ENCODE measurements at regions not wholly inside any gene's neighbourhood (a gene's known extent, or its start where the extent isn't known, plus 50 kb on each side); places are given as distances from the start of the nearest gene placed in this dataset.

DNA sequence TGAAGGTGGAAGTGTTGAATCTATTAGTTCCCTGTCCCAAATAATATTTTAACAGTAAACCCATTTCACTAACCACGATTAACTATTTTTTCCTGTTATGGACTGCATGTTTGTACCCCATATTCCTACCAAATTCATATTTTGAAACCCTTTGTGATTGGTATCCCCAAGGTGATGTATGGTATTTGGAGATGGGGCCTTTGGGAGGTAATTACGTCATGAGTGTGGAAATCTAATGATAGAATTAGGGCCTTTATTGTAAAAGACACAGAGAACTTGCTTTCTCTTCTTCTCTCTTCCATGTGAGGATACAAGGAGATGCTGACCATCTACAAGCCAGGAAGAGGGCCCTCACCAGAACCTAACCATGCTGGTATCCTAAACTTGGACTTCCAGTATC is 744.7 kb downstream of the DTWD2 start:
- no peak overlapping the region for H3K4me3 ChIP-seq
- WGBS, 10 experiments = 0 to 88% (median 80%) methylated on average over 1 to 2 of the region's 2 CpGs; no CpG with 5 or more reads in 2 of the 10 experiments
- no peak for ATAC-seq (replicated peaks in 6 of 8)
- H3K27ac ChIP-seq = no peak overlapping the region
- H3K4me1 ChIP-seq (replicated peaks in 1 of 2) = no peaks in the 10 kb centered on the region
- in situ Hi-C loops (cut with MboI; ENCODE audit: low pct_unique_long_range_greater_than_20kb in 2 of 9, low sequenced_read_pairs in 9 of 9, unreplicated experiment in 9 of 9) = no loop called here

DNA sequence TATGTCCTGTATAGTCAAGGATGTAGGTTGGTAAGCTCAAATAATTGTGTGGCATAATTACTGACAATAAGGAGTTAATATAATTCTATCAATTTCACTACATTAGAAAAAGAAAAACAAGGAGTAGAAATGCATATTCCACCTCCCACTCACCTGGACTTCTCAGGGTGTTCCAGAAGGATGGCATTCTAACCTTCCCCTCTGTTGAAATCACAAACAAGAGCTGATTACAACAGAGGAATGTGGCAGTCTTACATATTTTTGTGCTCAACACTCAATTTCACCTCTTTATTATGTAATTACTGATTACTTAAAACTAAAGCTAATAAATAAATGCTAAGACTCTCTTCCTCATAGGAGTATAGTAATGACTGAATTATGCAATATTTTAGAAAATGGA is 745.3 kb downstream of the DTWD2 start:
- no peak for ATAC-seq (replicated peaks in 6 of 8)
- Histone ChIP-seq H3K4me3 (no peak overlapping the region), H3K4me1 (replicated peaks in 1 of 2) (no peaks in the 10 kb centered on the region), H3K27ac (no peak overlapping the region)
- in situ Hi-C loops (cut with MboI; ENCODE audit: low pct_unique_long_range_greater_than_20kb in 2 of 9, low sequenced_read_pairs in 9 of 9, unreplicated experiment in 9 of 9) = no loop called here

DNA sequence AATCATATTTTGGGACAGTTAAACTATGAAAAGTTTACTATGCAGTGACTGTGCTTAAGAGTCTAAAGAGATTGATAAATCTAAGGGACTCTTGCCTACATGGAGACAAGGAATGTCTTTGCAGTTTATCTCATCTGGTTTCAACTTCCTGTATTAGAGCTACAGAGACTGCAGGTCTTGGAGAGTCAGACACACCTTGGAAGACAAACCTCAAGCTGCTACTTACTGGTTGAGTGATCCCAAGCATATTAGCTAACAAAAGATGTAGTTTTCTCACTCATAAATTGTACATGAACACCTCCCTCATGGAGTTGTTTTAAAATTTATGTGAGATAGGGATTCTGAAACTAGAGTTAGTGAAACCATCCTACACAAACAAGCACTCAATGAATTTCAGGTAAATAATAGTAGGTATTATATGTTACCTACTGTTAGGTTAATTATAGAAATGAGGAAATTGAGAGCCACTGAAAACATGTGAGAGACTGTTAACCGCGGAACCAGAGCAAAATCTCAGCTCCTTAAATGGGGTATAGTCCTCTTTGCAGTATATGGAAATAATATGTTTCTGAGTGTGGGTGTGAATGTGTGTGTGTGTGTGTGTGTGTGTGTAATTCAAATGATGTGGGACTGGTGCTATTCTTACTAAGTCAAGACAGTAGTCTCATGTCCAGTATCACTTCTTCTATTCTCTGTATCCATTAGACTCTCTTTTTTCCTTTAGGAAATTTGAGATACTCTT is 752.1 kb downstream of the DTWD2 start:
- ATAC-seq (replicated peaks in 6 of 8) = no peak
- 80 to 100% (median 100%) methylated on average over 1 to 2 of the region's 2 CpGs; no CpG with 5 or more reads in 4 of the 10 experiments for WGBS, 10 experiments
- in situ Hi-C loops (cut with MboI; ENCODE audit: low pct_unique_long_range_greater_than_20kb in 2 of 9, low sequenced_read_pairs in 9 of 9, unreplicated experiment in 9 of 9) = no loop called here
- H3K27ac ChIP-seq = no peak overlapping the region
- no peak overlapping the region for H3K4me3 ChIP-seq
- no peaks in the 10 kb centered on the region for H3K4me1 ChIP-seq (replicated peaks in 1 of 2)

DNA sequence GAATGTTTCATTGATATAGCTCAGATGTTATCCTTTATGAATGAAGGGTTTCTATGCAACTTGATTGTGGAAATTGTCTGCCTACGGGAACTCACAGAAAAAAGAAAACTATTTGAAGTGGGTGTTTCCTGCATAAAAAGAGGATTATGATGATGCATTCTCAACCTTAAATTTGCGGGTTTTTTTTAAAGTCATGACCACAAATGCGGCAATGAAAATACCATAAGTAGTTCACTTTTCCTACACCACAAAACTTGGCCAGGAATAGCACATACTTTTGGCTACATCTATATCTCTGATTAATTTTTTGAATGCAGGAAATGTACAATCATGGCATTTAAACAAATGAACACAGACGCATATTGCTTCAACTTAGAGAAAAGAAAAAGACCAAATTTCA is 754.7 kb downstream of the DTWD2 start:
- H3K4me1 ChIP-seq (replicated peaks in 1 of 2) = no peaks in the 10 kb centered on the region
- H3K4me3 ChIP-seq = no peak overlapping the region
- peak in 2 of 8 experiments; percentile 50 to 74 for ATAC-seq (replicated peaks in 6 of 8)
- in situ Hi-C loops (cut with MboI; ENCODE audit: low pct_unique_long_range_greater_than_20kb in 2 of 9, low sequenced_read_pairs in 9 of 9, unreplicated experiment in 9 of 9) = no loop called here
- 17 to 100% (median 70%) methylated on average over 1 to 4 of the region's 4 CpGs for WGBS, 10 experiments
- H3K27ac ChIP-seq = no peak overlapping the region

DNA sequence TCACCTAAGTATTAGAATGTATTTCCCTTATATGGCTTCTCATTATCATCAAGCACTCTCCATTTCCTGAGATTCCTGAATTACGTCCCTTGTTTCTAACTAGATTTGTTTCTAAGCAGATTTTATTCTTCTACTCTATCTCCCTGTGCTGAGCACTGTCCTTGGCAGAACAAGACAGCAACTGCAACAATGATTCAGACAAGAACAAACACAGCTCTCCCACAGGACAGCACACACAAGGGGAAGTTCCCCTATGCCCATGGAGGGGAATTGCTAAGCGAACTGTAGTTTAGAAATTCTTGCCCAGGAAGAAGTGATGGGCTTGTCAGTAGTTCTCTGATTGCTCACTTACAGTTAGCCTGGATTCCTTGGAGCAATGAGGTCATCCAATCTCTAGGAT is 759.9 kb downstream of the DTWD2 start:
- 13 to 92% (median 61%) methylated on average over 1 to 2 of the region's 2 CpGs; no CpG with 5 or more reads in 2 of the 10 experiments for WGBS, 10 experiments
- Histone ChIP-seq H3K27ac (no peak overlapping the region), H3K4me1 (replicated peaks in 1 of 2) (no peaks in the 10 kb centered on the region), H3K4me3 (no peak overlapping the region)
- peak in 3 of 8 experiments; percentile 31 to 100 (median 51) for ATAC-seq (replicated peaks in 6 of 8)
- in situ Hi-C loops (cut with MboI; ENCODE audit: low pct_unique_long_range_greater_than_20kb in 2 of 9, low sequenced_read_pairs in 9 of 9, unreplicated experiment in 9 of 9) = no loop called here

DNA sequence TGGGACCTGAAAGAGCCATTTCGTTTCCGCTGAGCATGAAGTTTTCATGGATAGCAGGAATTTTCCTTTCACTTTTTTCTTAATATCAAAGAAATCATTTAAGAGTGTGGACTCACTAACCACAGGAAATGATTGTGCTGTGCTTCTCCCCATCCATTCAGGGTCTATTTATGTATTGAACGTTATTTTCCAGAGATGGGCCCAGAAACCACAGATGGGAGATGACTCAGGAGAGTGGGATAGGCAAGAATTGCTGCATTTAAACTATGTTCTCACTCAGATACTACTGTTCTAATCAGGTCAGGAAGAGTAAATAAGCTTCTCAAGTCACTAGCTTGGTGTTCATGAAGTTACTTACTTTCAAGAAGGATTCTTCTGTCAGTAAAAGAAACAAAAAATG is 763.8 kb downstream of the DTWD2 start:
- WGBS, 10 experiments = 0 to 100% (median 61%) methylated on average over 1 to 3 of the region's 3 CpGs; no CpG with 5 or more reads in 4 of the 10 experiments
- no peak overlapping the region for H3K27ac ChIP-seq
- no peak for ATAC-seq (replicated peaks in 6 of 8)
- in situ Hi-C loops (cut with MboI; ENCODE audit: low pct_unique_long_range_greater_than_20kb in 2 of 9, low sequenced_read_pairs in 9 of 9, unreplicated experiment in 9 of 9) = no loop called here
- H3K4me1 ChIP-seq (replicated peaks in 1 of 2) = no peaks in the 10 kb centered on the region
- H3K4me3 ChIP-seq = no peak overlapping the region

DNA sequence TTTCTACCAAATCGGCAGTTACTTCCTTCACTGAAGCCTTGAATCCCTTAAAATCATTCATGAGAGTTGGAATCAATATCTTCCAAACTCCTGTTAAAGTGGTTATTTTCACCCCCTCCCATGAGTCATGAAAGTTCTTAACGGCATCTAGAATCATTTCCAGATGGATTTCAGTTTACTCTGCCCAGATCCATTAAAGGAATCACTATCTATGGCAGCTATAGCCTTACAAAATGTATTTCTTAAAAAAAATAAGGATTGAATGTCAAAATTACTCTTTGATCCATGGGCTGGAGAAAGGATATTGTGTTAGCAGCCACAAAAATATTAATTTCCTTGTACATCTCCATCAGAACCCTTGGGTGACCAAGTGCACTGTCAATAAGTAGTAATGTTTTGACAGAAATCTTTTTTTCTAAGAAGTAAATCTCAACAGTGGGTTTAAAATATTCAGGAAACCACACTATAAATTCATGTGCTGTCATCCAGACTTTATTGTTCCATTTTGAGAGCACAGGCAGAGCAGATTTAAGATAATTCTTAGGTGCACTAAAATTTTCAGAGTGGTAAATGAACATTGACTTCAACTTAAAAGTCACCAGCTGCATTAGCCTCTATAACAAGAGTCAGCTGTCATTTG is 767.7 kb downstream of the DTWD2 start:
- Histone ChIP-seq H3K4me1 (replicated peaks in 1 of 2) (no peaks in the 10 kb centered on the region), H3K4me3 (no peak overlapping the region), H3K27ac (no peak overlapping the region)
- WGBS, 10 experiments = 0 to 100% (median 80%) methylated on average over 1 to 2 of the region's 2 CpGs
- no peak for ATAC-seq (replicated peaks in 6 of 8)
- in situ Hi-C loops (cut with MboI; ENCODE audit: low pct_unique_long_range_greater_than_20kb in 2 of 9, low sequenced_read_pairs in 9 of 9, unreplicated experiment in 9 of 9) = no loop called here

DNA sequence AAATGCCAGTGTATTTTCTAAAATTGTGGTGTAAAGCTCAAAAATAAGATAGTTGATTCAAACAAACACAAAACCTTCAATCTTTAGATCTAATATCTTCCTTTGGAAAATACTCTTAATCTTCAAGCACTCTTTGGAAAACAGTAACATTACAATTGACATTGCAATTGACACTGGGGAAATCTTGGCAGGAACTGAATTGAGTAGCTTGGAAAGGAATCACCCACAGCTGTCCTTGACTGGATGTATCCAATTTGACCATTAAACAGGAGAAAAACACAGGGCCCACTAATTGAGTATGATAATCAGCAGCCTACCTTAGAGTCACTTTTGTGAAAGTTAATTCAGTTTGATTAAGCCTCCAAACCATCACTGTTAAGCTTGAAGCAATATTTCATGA is 776.7 kb downstream of the DTWD2 start:
- H3K27ac ChIP-seq = no peak overlapping the region
- no peak overlapping the region for H3K4me3 ChIP-seq
- H3K4me1 ChIP-seq (replicated peaks in 1 of 2) = no peaks in the 10 kb centered on the region
- no peak for ATAC-seq (replicated peaks in 6 of 8)
- in situ Hi-C loops (cut with MboI; ENCODE audit: low pct_unique_long_range_greater_than_20kb in 2 of 9, low sequenced_read_pairs in 9 of 9, unreplicated experiment in 9 of 9) = no loop called here

DNA sequence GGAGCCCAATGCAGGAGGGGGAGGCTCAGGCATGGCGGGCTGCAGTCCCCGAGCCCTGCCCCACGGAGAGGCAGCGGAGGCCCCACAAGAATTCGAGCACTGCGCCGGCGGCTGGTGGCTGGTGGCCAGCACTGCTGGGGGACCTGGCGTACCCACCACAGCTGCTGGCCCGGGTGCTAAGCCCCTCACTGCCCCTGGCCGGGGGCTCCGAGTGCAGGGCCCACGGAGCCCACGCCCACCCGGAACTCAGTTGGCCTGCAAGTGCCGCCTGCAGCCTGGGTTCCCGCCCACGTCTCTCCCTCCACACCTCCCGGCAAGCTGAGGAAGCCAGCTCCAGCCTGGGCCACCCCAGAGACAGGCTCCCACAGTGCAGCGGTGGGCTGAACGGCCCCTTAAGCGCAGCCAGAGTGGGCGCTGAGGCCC is 780.3 kb downstream of the DTWD2 start:
- no peak for ATAC-seq (replicated peaks in 6 of 8)
- H3K4me3 ChIP-seq = no peak overlapping the region
- H3K4me1 ChIP-seq (replicated peaks in 1 of 2) = no peaks in the 10 kb centered on the region
- no peak overlapping the region for H3K27ac ChIP-seq
- 40 to 93% methylated on average over 1 to 3 of the region's 23 CpGs; no CpG with 5 or more reads in 8 of the 10 experiments for WGBS, 10 experiments
- in situ Hi-C loops (cut with MboI; ENCODE audit: low pct_unique_long_range_greater_than_20kb in 2 of 9, low sequenced_read_pairs in 9 of 9, unreplicated experiment in 9 of 9) = no loop called here

DNA sequence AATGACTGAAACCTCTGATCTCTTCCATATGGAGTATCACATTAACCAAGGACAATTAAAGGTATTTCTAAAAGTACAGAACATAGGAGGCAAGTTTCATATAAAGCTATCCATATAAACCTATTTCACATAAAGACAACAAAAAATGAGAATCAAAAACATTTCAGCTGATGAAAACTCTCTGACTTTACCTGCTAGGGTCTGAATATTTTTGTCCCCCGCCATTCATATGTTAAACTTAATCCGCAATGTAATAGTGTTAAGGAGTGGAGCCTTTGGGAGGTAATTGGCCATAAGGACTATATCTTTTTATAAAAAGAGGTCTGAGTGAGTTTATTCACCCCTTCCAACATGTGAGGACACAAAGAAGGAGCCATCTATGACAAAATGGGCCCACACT is 788.5 kb downstream of the DTWD2 start:
- ATAC-seq (replicated peaks in 6 of 8) = no peak
- Histone ChIP-seq H3K4me3 (no peak overlapping the region), H3K4me1 (replicated peaks in 1 of 2) (peaks cover 7% of the 10 kb centered on the region in 2 donors), H3K27ac (no peak overlapping the region)
- in situ Hi-C loops (cut with MboI; ENCODE audit: low pct_unique_long_range_greater_than_20kb in 2 of 9, low sequenced_read_pairs in 9 of 9, unreplicated experiment in 9 of 9) = no loop called here
- whole genome bisulfite sequencing, 10 experiments = 50 to 100% (median 83%) methylated on average over 2 of the region's 2 CpGs; no CpG with 5 or more reads in 1 of the 10 experiments

DNA sequence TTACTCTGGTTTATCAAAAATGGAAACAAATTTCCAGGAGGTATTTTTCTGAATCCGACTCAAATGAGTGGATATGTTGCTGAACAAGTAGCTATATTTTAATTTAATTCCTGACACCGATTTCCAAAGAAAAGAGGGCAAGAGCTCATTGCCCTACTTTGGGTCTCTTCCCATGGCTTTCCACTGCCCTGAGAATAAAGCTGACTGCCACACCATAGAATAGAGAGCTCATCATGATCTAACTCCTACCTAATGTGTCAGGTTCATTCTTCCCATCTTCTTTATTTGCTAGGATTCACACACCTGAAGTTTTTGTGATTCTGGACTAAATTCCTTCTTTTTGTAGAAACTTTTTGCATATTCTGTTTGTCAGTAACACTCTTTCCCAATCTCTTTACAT is 792.1 kb downstream of the DTWD2 start:
- in situ Hi-C loops (cut with MboI; ENCODE audit: low pct_unique_long_range_greater_than_20kb in 2 of 9, low sequenced_read_pairs in 9 of 9, unreplicated experiment in 9 of 9) = no loop called here
- ATAC-seq (replicated peaks in 6 of 8) = no peak
- H3K4me1 ChIP-seq (replicated peaks in 1 of 2) = peaks cover 7 to 21% of the 10 kb centered on the region in 2 donors
- 13 to 100% (median 84%) methylated on average over 1 to 2 of the region's 2 CpGs for WGBS, 10 experiments
- no peak overlapping the region for H3K4me3 ChIP-seq
- H3K27ac ChIP-seq = no peak overlapping the region

DNA sequence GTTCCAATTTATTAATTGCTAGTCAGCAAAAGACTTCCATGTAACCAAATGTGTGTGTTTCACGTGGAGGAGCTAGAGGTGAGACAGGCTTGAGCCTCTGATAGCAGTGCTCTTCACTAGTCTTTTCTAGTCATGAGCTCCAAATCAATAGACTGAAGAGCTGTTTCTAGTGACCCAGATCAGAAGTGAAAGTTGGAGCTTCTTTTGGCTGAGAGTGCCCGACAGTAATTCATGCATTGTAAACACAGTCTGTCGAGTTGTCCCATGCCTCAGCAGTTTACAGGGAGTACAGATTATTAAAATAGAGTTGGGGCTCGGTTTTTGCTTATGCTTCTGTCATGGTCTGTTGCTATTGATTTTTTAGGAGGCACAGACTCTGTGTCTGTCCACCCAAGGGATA is 793.1 kb downstream of the DTWD2 start:
- no peak overlapping the region for H3K27ac ChIP-seq
- peak in 2 of 8 experiments; percentile 29 to 46 for ATAC-seq (replicated peaks in 6 of 8)
- in situ Hi-C loops (cut with MboI; ENCODE audit: low pct_unique_long_range_greater_than_20kb in 2 of 9, low sequenced_read_pairs in 9 of 9, unreplicated experiment in 9 of 9) = no loop called here
- peaks cover 7 to 21% of the 10 kb centered on the region in 2 donors for H3K4me1 ChIP-seq (replicated peaks in 1 of 2)
- no peak overlapping the region for H3K4me3 ChIP-seq
- WGBS, 10 experiments = 0 to 81% (median 68%) methylated on average over 1 to 4 of the region's 4 CpGs; no CpG with 5 or more reads in 3 of the 10 experiments

DNA sequence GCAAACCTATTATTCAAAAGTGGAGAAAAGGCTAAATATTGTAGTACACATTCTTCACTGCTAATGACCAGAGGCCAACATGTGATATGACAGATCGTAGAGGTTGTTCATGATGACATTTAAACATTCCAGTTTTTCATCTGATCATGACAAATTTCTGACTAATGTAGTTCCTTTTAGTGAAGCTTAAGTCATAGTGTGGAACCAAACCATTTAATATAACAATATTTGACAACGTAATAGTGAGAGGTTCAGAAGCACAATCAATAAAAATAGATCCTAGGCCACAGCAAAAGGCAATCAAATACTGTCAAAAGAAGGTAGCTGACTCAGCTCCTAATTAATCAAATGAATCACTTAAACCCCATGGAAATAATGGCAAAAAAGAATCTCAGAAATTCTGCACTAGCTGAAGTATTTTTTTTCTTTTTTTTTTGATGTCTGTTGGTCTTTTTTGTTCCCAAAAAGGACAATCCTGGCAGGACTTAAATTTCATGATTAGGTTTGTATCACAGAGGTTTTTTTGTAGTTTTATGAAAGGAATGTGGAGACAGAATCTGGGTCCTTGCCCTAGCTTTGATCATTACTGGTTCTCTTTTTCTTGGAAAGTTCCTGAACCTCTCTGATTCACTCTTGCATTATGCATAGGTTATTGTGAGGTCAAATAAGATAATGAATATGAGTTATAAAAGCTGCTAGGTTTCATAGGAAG is 795.0 kb downstream of the DTWD2 start:
- 20 to 83% (median 63%) methylated on average over 1 to 2 of the region's 2 CpGs; no CpG with 5 or more reads in 1 of the 10 experiments for WGBS, 10 experiments
- no peak overlapping the region for H3K27ac ChIP-seq
- peak in 5 of 8 experiments; percentile 44 to 79 (median 67) for ATAC-seq (replicated peaks in 6 of 8)
- in situ Hi-C loops (cut with MboI; ENCODE audit: low pct_unique_long_range_greater_than_20kb in 2 of 9, low sequenced_read_pairs in 9 of 9, unreplicated experiment in 9 of 9) = no loop called here
- H3K4me3 ChIP-seq = no peak overlapping the region
- H3K4me1 ChIP-seq (replicated peaks in 1 of 2) = peaks cover 7 to 21% of the 10 kb centered on the region in 2 donors

All from motor neuron (in vitro differentiated cells).